Stimulated activated memory B cell treated with anti-CD40 and anti-IgM and Interleukin-4, amounts not matched to agents 10 μg/mL and 1 μg/mL and 100 μg/mL, for 72 hours (primary cell): ENCODE measurements at regions not wholly inside any gene's neighbourhood (a gene's known extent, or its start where the extent isn't known, plus 50 kb on each side); places are given as distances from the start of the nearest gene placed in this dataset.
A peak's percentile ranks its signal among the peaks of the same experiment; 100 is the strongest.

ENCODE experiments used
- ATAC-seq: fragments of 150-1000 bp; cut with Tn5 transposase; 2 replicates; pipeline ENCODE4 v1.10.0; 2021
- H3K27ac Mint-ChIP-seq: one replicate; pipeline ENCODE4 v1.8.0; 2022; ENCODE audit warnings: mild to moderate bottlenecking, mixed read lengths
- H3K27me3 Mint-ChIP-seq: one replicate; pipeline ENCODE4 v1.8.0; 2022; ENCODE audit warnings: mixed read lengths
- H3K36me3 Mint-ChIP-seq: one replicate; pipeline ENCODE4 v1.8.0; 2022; ENCODE audit warnings: mixed read lengths
- H3K4me1 Mint-ChIP-seq: one replicate; pipeline ENCODE4 v1.8.0; 2022; ENCODE audit warnings: mixed read lengths
- H3K4me3 Mint-ChIP-seq: one replicate; pipeline ENCODE4 v1.8.0; 2022; ENCODE audit warnings: mild to moderate bottlenecking, moderate library complexity, mixed read lengths
- H3K9me3 Mint-ChIP-seq: one replicate; pipeline ENCODE4 v1.8.0; 2022; ENCODE audit warnings: mixed read lengths

DNA sequence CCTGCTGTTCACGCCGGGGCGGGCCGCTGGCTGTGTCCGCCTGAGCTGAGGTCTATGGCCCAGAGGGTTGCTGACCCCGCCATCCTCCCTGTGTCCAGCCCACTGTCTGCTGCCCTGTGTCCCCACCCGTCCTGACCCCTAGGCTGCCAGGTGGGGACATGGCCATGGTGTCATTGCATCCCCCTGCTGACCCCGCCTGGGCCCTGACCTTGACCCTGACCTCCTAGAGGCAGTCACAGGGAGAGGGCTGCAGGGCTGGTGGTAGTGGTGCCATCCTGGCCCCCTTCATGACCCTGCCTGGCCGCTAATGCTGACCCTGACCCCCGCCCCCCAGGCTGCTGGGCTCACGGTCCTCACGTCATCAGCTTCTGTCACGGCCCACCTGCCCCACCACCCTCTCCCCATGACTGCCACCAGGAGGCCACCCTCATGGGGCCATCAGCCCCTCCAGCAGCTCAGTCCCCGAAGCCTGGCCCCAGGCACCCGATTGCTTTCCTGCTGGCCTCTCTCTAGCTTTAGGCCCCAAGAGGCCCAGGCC, 285.9 kb downstream of the BRD1 start:
- Mint-ChIP-seq H3K27ac (no peak overlapping the region), H3K9me3 (no peaks in the 10 kb centered on the region)

DNA sequence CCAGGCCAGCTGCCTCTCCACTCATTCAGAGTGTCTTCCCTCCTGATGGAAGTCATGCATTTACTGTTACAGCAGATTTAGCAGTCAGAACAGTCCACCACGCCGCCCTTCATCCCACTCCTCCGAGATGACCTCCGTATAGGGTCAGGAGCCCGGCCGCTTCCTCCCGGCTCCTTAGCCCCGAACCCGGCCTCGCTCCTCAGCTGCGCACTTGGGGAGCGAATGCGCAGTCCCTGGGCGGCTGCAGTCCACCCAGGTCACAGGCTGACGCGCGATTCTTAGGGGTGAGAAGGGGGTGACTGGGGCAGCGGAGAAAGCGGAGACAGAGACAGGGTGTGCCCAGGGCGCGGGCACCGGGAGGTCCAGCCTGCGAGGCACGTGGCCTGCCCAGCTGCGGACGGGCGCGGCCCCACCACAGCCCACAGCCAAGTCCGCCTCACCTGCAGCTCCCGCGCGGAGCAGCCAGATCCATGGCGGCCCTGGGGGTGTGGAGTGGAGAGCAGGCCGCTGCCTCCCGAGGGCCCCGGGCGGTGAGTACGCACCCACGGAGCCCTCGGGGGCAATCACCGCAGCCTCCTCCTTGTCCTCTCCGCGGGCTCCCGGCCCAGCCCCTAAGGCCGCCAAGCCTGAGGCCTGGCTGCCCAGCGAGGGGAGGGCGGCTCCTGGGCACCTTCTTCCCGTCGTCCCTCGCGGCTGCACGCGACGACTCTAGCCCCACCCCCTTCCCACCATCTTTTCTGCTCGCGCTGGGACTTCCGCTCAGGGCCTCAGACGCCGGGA, 286.6 kb downstream of the BRD1 start:
- peaks cover 12% of the 10 kb centered on the region for H3K36me3 Mint-ChIP-seq
- ATAC-seq: peak; percentile 31
- H3K9me3 Mint-ChIP-seq: no peaks in the 10 kb centered on the region
- no peak overlapping the region for H3K4me3 Mint-ChIP-seq
- no peak overlapping the region for H3K27ac Mint-ChIP-seq
- H3K27me3 Mint-ChIP-seq: no peaks in the 10 kb centered on the region
- no peaks in the 10 kb centered on the region for H3K4me1 Mint-ChIP-seq

More for the DNA sequence above, 285.9 kb downstream of the BRD1 start:
- Mint-ChIP-seq H3K36me3 (peaks cover 13% of the 10 kb centered on the region), H3K4me3 (no peak overlapping the region), H3K4me1 (no peaks in the 10 kb centered on the region), H3K27me3 (no peaks in the 10 kb centered on the region)
- ATAC-seq: peak; percentile 31

DNA sequence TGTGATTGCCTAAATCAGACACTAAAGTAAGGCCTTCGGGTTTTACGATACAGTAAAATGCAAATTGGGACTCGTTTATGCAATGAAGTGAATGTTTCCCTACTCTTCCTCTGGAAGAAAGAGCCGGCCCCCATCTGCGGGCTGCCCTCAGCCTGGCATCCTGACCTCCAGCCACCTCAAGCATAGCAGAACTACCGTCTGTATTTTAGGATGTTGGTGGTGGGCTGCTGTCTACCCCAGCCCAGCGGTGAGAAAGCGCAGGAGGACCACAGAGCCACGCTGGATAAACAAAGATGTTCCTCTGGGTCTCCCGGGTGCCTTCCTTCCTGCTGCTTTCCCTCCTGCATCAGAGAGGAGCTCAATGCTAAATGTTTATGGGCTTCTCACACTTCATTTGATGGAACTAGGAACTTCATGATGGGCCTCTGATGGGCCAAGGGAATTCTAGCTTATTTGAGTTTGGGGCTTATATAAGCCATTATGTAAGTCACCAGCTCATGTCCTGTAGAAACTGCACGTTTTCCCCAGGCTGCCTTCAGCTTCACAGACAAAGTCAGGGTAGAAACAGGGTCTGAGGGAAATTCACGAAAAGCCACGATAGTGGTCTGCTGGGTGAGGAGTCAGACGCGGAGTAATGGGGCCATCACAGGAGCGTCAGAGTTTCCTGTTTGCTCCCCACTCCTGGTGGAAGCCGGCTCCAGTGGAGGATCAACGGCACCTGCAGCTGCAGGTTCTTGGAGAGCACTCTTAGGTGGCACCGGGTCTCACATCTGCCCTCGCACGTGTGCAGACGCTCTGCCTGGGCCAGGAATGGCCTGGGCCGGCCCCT, 287.4 kb downstream of the BRD1 start:
- Mint-ChIP-seq H3K4me1 (no peaks in the 10 kb centered on the region), H3K36me3 (peaks cover 12% of the 10 kb centered on the region), H3K4me3 (no peak overlapping the region), H3K9me3 (no peaks in the 10 kb centered on the region), H3K27me3 (no peaks in the 10 kb centered on the region), H3K27ac (no peak overlapping the region)
- no peak for ATAC-seq

DNA sequence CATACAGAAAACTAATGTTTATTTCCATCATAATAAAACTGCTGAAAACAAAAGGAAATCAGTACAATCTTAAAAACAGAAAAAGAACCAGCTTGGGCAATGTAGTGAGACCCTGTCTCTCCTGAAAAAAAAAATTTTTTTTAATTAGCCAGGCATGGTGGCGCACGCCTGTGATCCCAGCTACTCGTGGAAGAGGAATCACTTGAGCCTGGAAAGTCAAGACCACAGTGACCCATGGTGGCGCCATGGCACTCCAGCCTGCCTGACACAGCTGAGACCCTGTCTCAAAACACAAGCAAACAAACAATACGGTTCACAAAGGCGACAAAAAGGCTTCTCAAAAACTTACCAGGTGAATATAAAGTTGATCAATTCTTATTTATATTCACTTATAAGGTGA, 289.7 kb downstream of the BRD1 start:
- H3K36me3 Mint-ChIP-seq: peaks cover 12% of the 10 kb centered on the region
- no peak overlapping the region for H3K27ac Mint-ChIP-seq
- no peaks in the 10 kb centered on the region for H3K27me3 Mint-ChIP-seq
- H3K4me1 Mint-ChIP-seq: no peaks in the 10 kb centered on the region
- ATAC-seq: no peak
- no peaks in the 10 kb centered on the region for H3K9me3 Mint-ChIP-seq
- H3K4me3 Mint-ChIP-seq: no peak overlapping the region

DNA sequence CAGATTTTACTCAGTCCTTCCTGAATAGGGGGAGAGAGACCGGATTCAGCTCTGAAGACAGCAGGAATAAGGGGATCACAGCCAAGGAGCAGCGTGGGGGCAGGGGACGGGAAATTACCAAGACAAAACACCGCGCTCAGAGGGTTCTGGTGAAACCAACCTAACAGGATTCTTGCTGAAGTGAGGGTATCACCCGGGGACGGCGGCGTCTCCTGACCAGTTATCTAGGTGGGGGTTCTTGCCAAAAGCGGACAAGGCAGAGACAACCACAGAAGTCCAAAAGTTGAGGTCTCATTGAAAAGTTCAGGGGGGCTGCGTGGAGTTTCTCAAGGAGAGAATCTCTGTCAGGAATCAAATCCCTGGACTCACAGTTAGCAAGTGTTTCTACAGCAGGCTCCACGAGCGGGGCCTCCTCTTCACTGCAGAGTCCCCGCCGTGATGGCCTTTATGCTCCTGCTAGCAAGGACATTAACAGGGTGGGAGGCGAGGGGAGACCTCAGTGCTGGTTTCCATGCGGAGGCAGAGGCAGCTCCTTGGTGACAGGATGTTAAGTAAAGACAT, 291.0 kb downstream of the BRD1 start:
- H3K27ac Mint-ChIP-seq: no peak overlapping the region
- H3K4me1 Mint-ChIP-seq: no peaks in the 10 kb centered on the region
- H3K27me3 Mint-ChIP-seq: no peaks in the 10 kb centered on the region
- H3K9me3 Mint-ChIP-seq: no peaks in the 10 kb centered on the region
- no peak overlapping the region for H3K4me3 Mint-ChIP-seq
- no peak for ATAC-seq
- H3K36me3 Mint-ChIP-seq: peaks cover 12% of the 10 kb centered on the region

DNA sequence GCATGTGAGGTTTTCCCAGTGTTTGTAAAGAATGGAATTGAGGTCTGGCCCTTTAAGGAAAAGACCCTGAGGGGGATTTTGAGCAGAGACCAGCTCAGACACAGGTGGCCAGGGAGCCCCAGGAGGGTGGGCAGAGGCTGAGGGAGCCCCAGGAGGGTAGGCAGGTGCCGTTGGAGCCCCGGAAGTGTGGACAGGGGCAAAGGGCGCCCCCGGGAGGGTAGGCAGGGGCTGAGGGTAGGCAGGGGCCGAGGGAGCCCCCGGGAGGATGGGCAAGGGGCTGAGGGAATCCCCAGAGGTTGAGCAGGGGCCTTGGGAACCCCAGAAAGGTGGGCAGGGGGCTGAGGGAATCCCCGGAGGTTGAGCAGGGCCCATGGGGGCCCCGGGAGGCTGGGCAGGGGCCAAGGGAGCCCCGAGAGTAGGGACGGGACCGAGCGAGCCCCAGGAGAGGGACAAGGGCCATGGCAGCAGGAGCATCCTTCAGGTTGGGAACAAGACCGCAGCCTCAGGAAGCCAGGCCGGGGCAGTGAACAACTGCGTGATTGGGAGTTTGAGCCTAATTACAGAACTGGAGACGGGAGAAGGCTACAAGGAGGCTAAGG, 292.0 kb downstream of the BRD1 start:
- H3K27ac Mint-ChIP-seq: no peak overlapping the region
- ATAC-seq: no peak
- H3K4me3 Mint-ChIP-seq: no peak overlapping the region
- H3K4me1 Mint-ChIP-seq: no peaks in the 10 kb centered on the region
- peaks cover 17% of the 10 kb centered on the region for H3K36me3 Mint-ChIP-seq
- no peaks in the 10 kb centered on the region for H3K9me3 Mint-ChIP-seq
- no peaks in the 10 kb centered on the region for H3K27me3 Mint-ChIP-seq

- H3K27me3 Mint-ChIP-seq: no peaks in the 10 kb centered on the region
- ATAC-seq: no peak
- H3K9me3 Mint-ChIP-seq: no peaks in the 10 kb centered on the region
- no peak overlapping the region for H3K4me3 Mint-ChIP-seq
- H3K36me3 Mint-ChIP-seq: peaks cover 22% of the 10 kb centered on the region
- H3K27ac Mint-ChIP-seq: no peak overlapping the region
- H3K4me1 Mint-ChIP-seq: no peaks in the 10 kb centered on the region
These were observed 292.5 kb downstream of the BRD1 start for GRCh38 chr22:49535126-49535525.

GRCh38 chr22:49534386-49534785, 293.3 kb downstream of the BRD1 start:
- H3K27ac Mint-ChIP-seq: no peak overlapping the region
- H3K36me3 Mint-ChIP-seq: peaks cover 23% of the 10 kb centered on the region
- no peak overlapping the region for H3K4me3 Mint-ChIP-seq
- ATAC-seq: no peak
- H3K27me3 Mint-ChIP-seq: no peaks in the 10 kb centered on the region
- H3K4me1 Mint-ChIP-seq: peaks cover 5% of the 10 kb centered on the region
- no peaks in the 10 kb centered on the region for H3K9me3 Mint-ChIP-seq

DNA sequence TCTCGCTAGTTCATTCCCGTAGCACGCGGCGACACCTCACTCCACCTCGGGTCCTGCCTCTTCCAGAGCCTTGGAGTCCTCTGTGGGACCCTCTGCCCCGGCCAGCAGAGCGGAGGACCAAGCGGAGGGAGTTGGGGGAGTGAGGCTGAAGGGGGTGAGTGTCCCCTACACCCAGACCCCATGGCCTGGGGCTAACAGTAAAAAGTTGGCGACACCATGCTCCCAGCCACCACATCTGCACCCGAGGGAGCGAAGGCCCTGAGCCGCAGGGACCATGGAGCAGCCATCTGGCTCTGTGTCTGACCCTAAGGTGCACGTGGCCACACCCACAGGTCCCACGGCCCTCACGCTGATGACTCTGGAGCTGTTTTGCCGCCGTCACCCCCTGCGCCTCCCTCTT, 293.8 kb downstream of the BRD1 start:
- H3K27me3 Mint-ChIP-seq: no peaks in the 10 kb centered on the region
- no peak overlapping the region for H3K27ac Mint-ChIP-seq
- no peaks in the 10 kb centered on the region for H3K9me3 Mint-ChIP-seq
- peaks cover 5% of the 10 kb centered on the region for H3K4me1 Mint-ChIP-seq
- H3K36me3 Mint-ChIP-seq: peaks cover 20% of the 10 kb centered on the region
- no peak overlapping the region for H3K4me3 Mint-ChIP-seq
- no peak for ATAC-seq

GRCh38 chr22:49532869-49533802, 294.5 kb downstream of the BRD1 start:
- Mint-ChIP-seq H3K27me3 (no peaks in the 10 kb centered on the region), H3K36me3 (peaks cover 27% of the 10 kb centered on the region), H3K4me3 (no peak overlapping the region), H3K27ac (no peak overlapping the region), H3K4me1 (peaks cover 12% of the 10 kb centered on the region), H3K9me3 (no peaks in the 10 kb centered on the region)
- no peak for ATAC-seq

DNA sequence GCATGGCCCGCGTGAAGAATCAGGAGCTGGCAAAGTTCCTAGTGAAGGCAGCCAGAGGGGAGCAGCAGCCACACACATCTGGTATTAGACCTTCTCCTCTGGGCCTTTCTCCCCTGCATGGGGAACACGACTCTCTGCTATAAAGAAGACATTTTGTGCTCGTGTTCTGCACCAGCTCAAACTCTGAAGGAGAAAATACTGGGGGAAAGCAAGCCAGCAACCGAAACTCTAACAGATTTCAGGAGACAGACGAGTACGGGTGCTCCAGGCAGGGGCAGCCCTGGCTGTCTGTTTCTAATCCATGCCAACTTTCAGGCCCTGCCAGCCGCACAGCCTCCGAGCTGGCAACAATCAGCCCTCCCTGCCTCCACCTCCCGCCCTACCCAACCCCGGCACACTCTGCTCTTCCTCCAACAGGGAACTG, 296.3 kb downstream of the BRD1 start:
- Mint-ChIP-seq H3K27ac (no peak overlapping the region), H3K36me3 (peaks cover 37% of the 10 kb centered on the region), H3K9me3 (no peaks in the 10 kb centered on the region), H3K27me3 (no peaks in the 10 kb centered on the region), H3K4me3 (no peak overlapping the region), H3K4me1 (peaks cover 13% of the 10 kb centered on the region)
- no peak for ATAC-seq

DNA sequence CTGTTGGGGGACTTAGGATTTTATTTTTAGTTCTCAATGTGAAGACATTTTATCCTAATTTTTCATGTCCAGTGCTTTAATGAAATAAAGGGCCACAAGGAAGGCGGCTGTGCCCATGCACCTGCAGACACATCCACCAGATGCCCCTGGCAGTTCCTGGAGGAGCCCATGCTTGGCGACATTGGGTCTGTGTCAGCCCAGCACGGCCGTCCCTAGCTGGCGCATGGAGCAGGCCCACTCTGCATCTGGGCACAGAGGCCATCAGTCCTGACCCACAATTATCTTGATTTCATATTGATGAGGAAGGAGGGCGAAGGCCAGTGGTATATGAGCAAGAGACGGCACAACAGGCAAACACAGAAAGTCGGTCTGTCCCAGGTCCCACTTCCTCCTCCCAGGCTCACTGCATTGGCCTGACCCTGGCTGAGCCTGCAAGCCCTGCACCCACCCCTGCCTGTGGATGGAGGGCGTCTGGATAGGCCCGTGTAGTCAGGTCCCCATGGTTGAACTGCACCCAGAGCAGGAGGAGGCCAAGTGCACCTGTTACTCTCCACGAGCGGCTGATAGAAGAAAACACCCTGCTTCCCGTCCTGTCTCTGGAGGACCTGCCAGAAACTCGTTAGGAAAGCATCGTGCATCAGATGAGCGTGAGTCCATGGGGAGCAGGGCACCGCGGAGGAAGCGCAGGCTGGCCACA, 296.9 kb downstream of the BRD1 start:
- H3K9me3 Mint-ChIP-seq: no peaks in the 10 kb centered on the region
- H3K36me3 Mint-ChIP-seq: peaks cover 37% of the 10 kb centered on the region
- no peak overlapping the region for H3K4me3 Mint-ChIP-seq
- peaks cover 19% of the 10 kb centered on the region for H3K4me1 Mint-ChIP-seq
- no peak for ATAC-seq
- no peak overlapping the region for H3K27ac Mint-ChIP-seq
- no peaks in the 10 kb centered on the region for H3K27me3 Mint-ChIP-seq

DNA sequence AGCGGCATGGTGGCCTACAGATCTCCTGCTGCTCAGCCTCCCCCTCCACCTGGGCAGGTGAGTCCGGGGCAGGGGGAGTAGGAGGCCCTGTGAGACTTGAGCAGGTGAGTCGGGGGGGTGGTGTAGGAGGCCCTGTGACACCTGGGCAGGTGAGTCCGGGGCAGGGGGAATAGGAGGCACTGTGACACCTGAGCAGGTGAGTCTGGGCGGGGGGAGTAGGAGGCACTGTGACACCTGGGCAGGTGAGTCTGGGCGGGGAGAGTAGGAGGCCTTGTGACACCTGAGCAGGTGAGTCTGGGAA, 299.3 kb downstream of the BRD1 start:
- Mint-ChIP-seq H3K36me3 (peaks cover 37% of the 10 kb centered on the region), H3K4me1 (peaks cover 27% of the 10 kb centered on the region), H3K4me3 (no peak overlapping the region), H3K9me3 (no peaks in the 10 kb centered on the region), H3K27me3 (no peaks in the 10 kb centered on the region), H3K27ac (no peak overlapping the region)
- ATAC-seq: no peak
